ENCODE measurements at regions not wholly inside any gene's neighbourhood (a gene's known extent, or its start where the extent isn't known, plus 50 kb on each side); places are given as distances from the start of the nearest gene placed in this dataset.

GRCh38 chr7:46205478-46205877, 284.4 kb upstream of the IGFBP3 start:
- TF ChIP-seq CTCF (IDR thresholded peaks at IDR 0.05; ENCODE audit: low read depth, low read length) (no peak), MYC (IDR thresholded peaks at IDR 0.05; ENCODE audit: low read depth, low read length) (no peak), POLR2A (IDR thresholded peaks at IDR 0.05; ENCODE audit: extremely low read depth, insufficient read length) (no peak), MAX (IDR thresholded peaks at IDR 0.05; ENCODE audit: low read depth, low read length) (no peak)
